ENCODE measurements at regions not wholly inside any gene's neighbourhood (a gene's known extent, or its start where the extent isn't known, plus 50 kb on each side); places are given as distances from the start of the nearest gene placed in this dataset.

DNA sequence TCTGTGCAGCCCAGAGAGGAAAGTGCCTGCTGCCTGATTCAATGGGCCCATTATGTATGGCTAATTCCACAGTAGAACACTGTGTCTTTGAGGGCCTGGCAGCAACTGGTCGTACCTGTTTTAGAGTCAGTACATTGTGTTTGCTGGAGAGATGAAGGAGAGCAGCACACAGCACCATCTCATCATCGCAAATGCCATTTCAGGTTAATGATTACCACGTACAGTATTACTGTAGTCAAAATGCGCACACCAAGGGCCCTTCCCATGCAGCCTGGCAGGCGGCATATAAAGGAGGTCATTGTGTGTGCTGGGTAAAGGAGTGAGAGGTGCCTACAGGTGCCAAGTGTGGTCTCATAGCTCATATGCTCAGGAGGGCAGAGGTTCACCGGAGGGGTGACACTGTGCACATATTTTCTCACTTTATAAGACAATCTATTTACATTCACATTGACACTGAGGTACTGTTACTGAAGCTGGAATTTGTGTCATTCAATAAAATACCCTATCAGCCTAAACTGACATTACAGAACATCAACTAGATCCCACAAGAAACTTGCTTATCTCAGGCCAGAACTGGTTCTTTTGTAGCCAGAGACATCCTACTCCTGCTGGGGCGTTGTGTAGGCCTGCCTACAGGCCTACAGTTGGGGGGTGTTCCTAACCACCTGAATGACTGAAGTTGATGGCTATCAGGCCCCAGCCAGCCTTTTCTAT, 90.4 kb downstream of the APIP start:
- Histone ChIP-seq H3K9ac (replicated peaks in 1 of 4; ENCODE audit: extremely low read depth in 1 of 4, low read depth in 3 of 4, low read length in 3 of 4) (no peak overlapping the region), H3K79me2 (ENCODE audit: control insufficient read depth in 1 of 2, insufficient read depth in 2 of 2, low read length in 2 of 2) (no peaks in the 10 kb centered on the region), H3K4ac (replicated peaks; ENCODE audit: insufficient read length, low read depth, low read length) (no peak overlapping the region), H3K14ac (ENCODE audit: insufficient read length) (no peak overlapping the region), H3K36me3 (ENCODE audit: control insufficient read depth in 2 of 4, insufficient read depth in 4 of 4, low read length in 3 of 4) (no peaks in the 10 kb centered on the region), H3K18ac (ENCODE audit: extremely low read depth, low read length) (no peak overlapping the region), H3K4me2 (ENCODE audit: insufficient read depth in 1 of 2, low read depth in 2 of 2, low read length in 2 of 2) (no peak overlapping the region), H2BK5ac (ENCODE audit: low read depth, low read length) (no peak overlapping the region), H3K27me3 (replicated peaks in 1 of 4; ENCODE audit: control insufficient read depth in 3 of 4, extremely low read depth in 1 of 4, insufficient read depth in 3 of 4, low read length in 3 of 4) (no peaks in the 10 kb centered on the region), H3K23ac (ENCODE audit: insufficient read length) (no peak overlapping the region), H2BK120ac (replicated peaks; ENCODE audit: low read depth, low read length) (no peak overlapping the region), H3K4me3 (ENCODE audit: extremely low read depth in 1 of 4, insufficient read depth in 2 of 4, low read depth in 3 of 4, low read length in 4 of 4) (no peak overlapping the region), H4K8ac (ENCODE audit: extremely low read depth, insufficient read depth, low read length) (no peak overlapping the region), H2BK12ac (ENCODE audit: low read depth, low read length) (no peak overlapping the region), H4K20me1 (replicated peaks in 1 of 2; ENCODE audit: control insufficient read depth in 1 of 2, insufficient read depth in 2 of 2, low read length in 2 of 2) (no peaks in the 10 kb centered on the region), H3K56ac (replicated peaks; ENCODE audit: insufficient read length, low read depth, low read length) (no peak overlapping the region), H3K79me1 (ENCODE audit: low read depth, low read length) (no peaks in the 10 kb centered on the region), H4K5ac (ENCODE audit: insufficient read length, low read depth, low read length) (no peak overlapping the region), H3K23me2 (ENCODE audit: low read depth, low read length) (no peaks in the 10 kb centered on the region), H3K4me1 (replicated peaks in 1 of 4; ENCODE audit: control insufficient read depth in 3 of 4, insufficient read depth in 4 of 4, low read length in 3 of 4) (peaks cover 0 to 4% (median 0%) of the 10 kb centered on the region in 4 experiments; a peak in 3 of 7 replicates), H3K27ac (ENCODE audit: low read depth, low read length) (no peak overlapping the region), H2AK5ac (ENCODE audit: low read depth, low read length) (no peak overlapping the region), H2BK20ac (ENCODE audit: low read length) (no peak overlapping the region), H4K91ac (replicated peaks; ENCODE audit: insufficient read length, low read length) (no peak overlapping the region), H2AFZ (ENCODE audit: low read length) (no peak overlapping the region), H3K9me3 (ENCODE audit: insufficient read depth in 2 of 2, low read depth in 1 of 2, low read length in 1 of 2) (no peaks in the 10 kb centered on the region), H2BK15ac (ENCODE audit: low read length) (no peak overlapping the region)
- ChIA-PET CTCF (ENCODE audit: partially characterized antibody) (no interaction called here), POLR2A (ENCODE audit: partially characterized antibody) (no interaction called here)
- whole genome bisulfite sequencing, 2 experiments (ENCODE audit: extremely low coverage in 1 of 2, insufficient coverage in 1 of 2, insufficient read length in 1 of 2, insufficient replicate concordance in 2 of 2, low coverage in 1 of 2, low lambda C conversion rate in 2 of 2, missing lambda C conversion rate in 1 of 2) = 92% methylated on average over 7 of the region's 7 CpGs; no CpG with 5 or more reads in 1 of the 2 experiments
- FAIRE-seq (no peak), DNase-seq (ENCODE audit: low read depth in 1 of 2, low spot score in 2 of 2) (no peak)
- TF ChIP-seq POLR2A (IDR thresholded peaks at IDR 0.05; ENCODE audit: control extremely low read depth in 1 of 2, low read depth in 2 of 2, low read length in 2 of 2) = no peak

Data from H1 (cell line).